HEK293T (cell line): ENCODE measurements at regions not wholly inside any gene's neighbourhood (a gene's known extent, or its start where the extent isn't known, plus 50 kb on each side); places are given as distances from the start of the nearest gene placed in this dataset.

Source experiments
- CTCF ChIA-PET: fragments of 350-600 bp; formaldehyde crosslinking; extraction: SDS; loops from one replicate; lab custom pipeline; 2021; ENCODE audit warnings: antibody characterized with exemption, inconsistent platforms; lab: Yijun Ruan, JAX
- POLR2A ChIA-PET: fragments of 350-600 bp; formaldehyde crosslinking; extraction: SDS; loops from one replicate; lab custom pipeline; 2020; ENCODE audit warnings: antibody characterized with exemption, inconsistent platforms; lab: Yijun Ruan, JAX
- DNase-seq: peaks from one replicate; pipeline ENCODE4 v3.0.0; 2012; ENCODE audit warnings: mixed read lengths; ENCODE audit errors: extremely low spot score
- ARNT ChIP-seq: fragments of 450-650 bp; IDR thresholded peaks from 2 replicates; pipeline ENCODE4 v1.6.1; 2017; ENCODE audit warnings: mild to moderate bottlenecking
- BHLHE40 ChIP-seq: fragments of 450-650 bp; IDR thresholded peaks from 2 replicates; pipeline ENCODE4 v1.6.1; 2016; ENCODE audit warnings: mild to moderate bottlenecking, moderate library complexity, borderline replicate concordance
- CTBP1 ChIP-seq: fragments of 450-650 bp; IDR thresholded peaks from 2 replicates; pipeline ENCODE4 v1.6.1; 2016; ENCODE audit warnings: borderline replicate concordance
- ELF4 ChIP-seq: fragments of 450-650 bp; IDR thresholded peaks from 2 replicates; pipeline ENCODE4 v1.6.1; 2017; ENCODE audit warnings: antibody characterized with exemption
- FOXA1 ChIP-seq: fragments of 450-650 bp; IDR thresholded peaks from 2 replicates; pipeline ENCODE4 v1.6.1; 2016; ENCODE audit warnings: mild to moderate bottlenecking
- FOXK2 ChIP-seq: fragments of 450-650 bp; IDR thresholded peaks from 2 replicates; pipeline ENCODE4 v1.6.1; 2016; ENCODE audit warnings: mild to moderate bottlenecking
- FOXM1 ChIP-seq: fragments of 450-650 bp; IDR thresholded peaks from 2 replicates; pipeline ENCODE4 v1.6.1; 2017; ENCODE audit warnings: mild to moderate bottlenecking, borderline replicate concordance
- HDGF ChIP-seq: fragments of 450-650 bp; IDR thresholded peaks from 2 replicates; pipeline ENCODE4 v1.6.1; 2017; ENCODE audit warnings: antibody characterized with exemption, borderline replicate concordance
- L3MBTL2 ChIP-seq: fragments of 450-650 bp; conservative IDR thresholded peaks from 2 replicates; pipeline ENCODE4 v1.6.1; 2016; ENCODE audit warnings: mild to moderate bottlenecking
- LEF1 ChIP-seq: fragments of 450-650 bp; IDR thresholded peaks from 2 replicates; pipeline ENCODE4 v1.6.1; 2017; ENCODE audit warnings: mild to moderate bottlenecking, borderline replicate concordance
- NFRKB ChIP-seq: fragments of 450-650 bp; IDR thresholded peaks from 2 replicates; pipeline ENCODE4 v1.6.1; 2016; ENCODE audit warnings: mild to moderate bottlenecking, moderate library complexity
- SP1 ChIP-seq: fragments of 450-650 bp; IDR thresholded peaks from 2 replicates; pipeline ENCODE4 v1.6.1; 2017
- SUZ12 ChIP-seq: fragments of 450-650 bp; IDR thresholded peaks from 2 replicates; pipeline ENCODE4 v1.6.1; 2016; ENCODE audit warnings: mild to moderate bottlenecking
- TARDBP ChIP-seq: fragments of 450-650 bp; IDR thresholded peaks from 2 replicates; pipeline ENCODE4 v1.6.1; 2016
- ZNF384 ChIP-seq: fragments of 450-650 bp; IDR thresholded peaks from 2 replicates; pipeline ENCODE4 v1.6.1; 2016
- TF ChIP-seq, protein P1 (sequence below): fragments of 450-650 bp; IDR thresholded peaks from 2 replicates; pipeline ENCODE4 v1.6.1; 2016

DNA sequence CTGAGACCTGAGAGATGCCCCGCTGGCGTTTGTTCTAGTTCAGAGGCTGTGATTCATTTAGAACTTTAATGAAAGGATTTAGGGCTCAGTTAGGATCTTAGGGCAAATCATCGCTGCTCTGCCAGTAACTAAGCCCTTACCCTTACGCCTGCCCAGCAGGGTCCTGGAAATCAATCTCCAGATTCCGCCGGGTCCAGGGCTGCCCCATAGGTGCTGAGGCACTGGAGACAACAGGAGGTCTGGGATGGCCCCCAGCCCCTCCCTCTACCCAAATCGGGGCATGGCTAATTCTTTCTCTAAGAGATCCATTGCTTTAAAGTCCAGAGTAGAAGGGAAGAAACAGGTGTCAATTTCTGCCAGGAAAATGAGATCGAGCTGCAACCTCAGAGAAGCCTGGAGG is 83.1 kb downstream of the SDC1 start:
- CTCF ChIA-PET = no interaction called here
- POLR2A ChIA-PET = no interaction called here
- no peak for DNase-seq
- TF ChIP-seq, protein P1, sequence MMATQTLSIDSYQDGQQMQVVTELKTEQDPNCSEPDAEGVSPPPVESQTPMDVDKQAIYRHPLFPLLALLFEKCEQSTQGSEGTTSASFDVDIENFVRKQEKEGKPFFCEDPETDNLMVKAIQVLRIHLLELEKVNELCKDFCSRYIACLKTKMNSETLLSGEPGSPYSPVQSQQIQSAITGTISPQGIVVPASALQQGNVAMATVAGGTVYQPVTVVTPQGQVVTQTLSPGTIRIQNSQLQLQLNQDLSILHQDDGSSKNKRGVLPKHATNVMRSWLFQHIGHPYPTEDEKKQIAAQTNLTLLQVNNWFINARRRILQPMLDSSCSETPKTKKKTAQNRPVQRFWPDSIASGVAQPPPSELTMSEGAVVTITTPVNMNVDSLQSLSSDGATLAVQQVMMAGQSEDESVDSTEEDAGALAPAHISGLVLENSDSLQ = no peak
- TF ChIP-seq LEF1 (no peak), ELF4 (no peak), FOXK2 (no peak), HDGF (no peak), BHLHE40 (no peak), ARNT (no peak), NFRKB (no peak), SUZ12 (no peak), ZNF384 (no peak), TARDBP (no peak), L3MBTL2 (no peak), CTBP1 (no peak), FOXM1 (no peak), FOXA1 (no peak), SP1 (no peak)

- ChIA-PET POLR2A (no interaction called here), CTCF (interaction anchor here (1.1 kb wide), 1 partner anchor 84 kb away, joined by 3 read pairs; no protein-coding TSS in a partner anchor)
- peak; percentile 27 for DNase-seq
- no peak for TF ChIP-seq LEF1
- TF ChIP-seq SUZ12 = no peak
- TF ChIP-seq BHLHE40 = no peak
- TF ChIP-seq L3MBTL2 = no peak
- no peak for TF ChIP-seq CTBP1
These were observed 83.7 kb downstream of the SDC1 start for GRCh38 chr2:20141056-20141762.

- no peak for DNase-seq
- CTCF ChIA-PET = interaction anchor here (1.1 kb wide), 1 partner anchor 85 kb away, joined by 3 read pairs; no protein-coding TSS in a partner anchor
- TF ChIP-seq SP1 (no peak), L3MBTL2 (no peak), SUZ12 (no peak), TARDBP (no peak), ARNT (no peak), FOXM1 (no peak), FOXA1 (no peak), CTBP1 (no peak), ZNF384 (no peak), ELF4 (no peak), LEF1 (no peak), FOXK2 (no peak)
- TF ChIP-seq, protein P1 = no peak
- POLR2A ChIA-PET = no interaction called here
These were observed 84.4 kb downstream of the SDC1 start for GRCh38 chr2:20140321-20141055.

DNA sequence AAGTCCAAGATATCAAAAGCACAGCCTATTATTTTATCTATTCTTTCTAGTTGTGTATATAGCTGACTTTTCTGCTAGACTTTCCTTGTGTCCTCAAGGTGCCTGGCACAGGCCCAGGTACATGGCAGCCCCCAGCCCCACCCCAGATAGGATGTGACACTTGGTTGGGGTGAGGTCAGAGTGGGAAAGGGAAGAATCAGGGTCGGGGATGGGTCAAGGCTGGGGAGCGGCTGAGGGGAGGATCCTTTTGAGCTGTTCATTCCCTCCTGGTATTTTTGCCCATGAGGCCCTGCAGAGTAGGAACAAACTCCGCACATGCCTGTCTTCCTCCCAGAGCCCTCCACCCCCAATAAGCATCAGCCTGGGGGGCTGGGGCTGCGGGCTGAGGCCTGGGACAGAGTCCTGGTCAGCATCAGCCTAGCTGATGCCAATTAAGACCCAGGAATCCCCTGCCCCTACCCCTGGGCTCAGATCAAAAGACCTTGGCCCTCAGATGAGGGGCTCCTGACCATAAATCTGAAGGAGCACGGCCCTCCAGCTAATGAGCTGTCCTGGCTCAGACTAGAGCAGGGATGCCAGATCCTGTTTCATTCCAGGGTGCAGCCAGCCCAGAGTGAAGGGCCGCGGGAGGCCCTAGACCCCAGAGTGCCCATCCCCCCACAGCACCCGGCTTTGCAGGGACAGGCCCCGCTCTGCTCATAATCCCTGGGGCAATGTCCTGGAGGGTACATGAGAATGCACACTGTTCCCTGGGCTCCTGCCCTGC is 85.3 kb downstream of the SDC1 start:
- CTCF ChIA-PET = interaction anchor here (1.2 kb wide), 1 partner anchor 86 kb away, joined by 5 read pairs; the partner anchor contains the start of gene SDC1
- no peak for DNase-seq
- POLR2A ChIA-PET = interaction anchor here (0.9 kb wide), 1 partner anchor 85 kb away, joined by 3 read pairs; the partner anchor contains the start of gene SDC1
- no peak for TF ChIP-seq CTBP1
- no peak for TF ChIP-seq ZNF384
- TF ChIP-seq BHLHE40 = no peak
- TF ChIP-seq, protein P1 = no peak
- no peak for TF ChIP-seq LEF1
- TF ChIP-seq FOXA1 = no peak
- TF ChIP-seq ELF4 = no peak
- TF ChIP-seq SUZ12 = no peak
- TF ChIP-seq NFRKB = no peak
- TF ChIP-seq FOXK2 = no peak
- no peak for TF ChIP-seq L3MBTL2
- TF ChIP-seq TARDBP = no peak

DNA sequence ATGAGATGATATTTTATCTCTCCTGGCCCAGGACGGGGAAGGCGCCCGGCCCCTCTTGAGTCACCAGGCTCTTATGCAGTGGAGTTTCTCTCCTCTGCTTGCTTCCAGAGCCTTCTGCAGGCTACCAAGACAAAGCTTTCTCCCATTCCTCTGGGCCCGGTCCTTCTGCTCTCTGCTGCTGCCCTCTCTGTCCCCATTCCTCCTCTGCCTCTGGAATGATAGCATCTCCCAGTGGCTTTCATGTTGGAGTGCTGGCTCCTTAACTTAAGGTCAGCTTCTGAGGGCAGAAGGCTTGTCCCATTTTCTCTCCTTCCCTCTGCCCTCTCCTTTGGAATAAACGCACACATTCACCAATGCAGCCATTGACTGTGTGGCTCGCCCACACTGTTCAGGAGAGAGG is 86.2 kb downstream of the SDC1 start:
- TF ChIP-seq TARDBP (no peak), CTBP1 (no peak), NFRKB (no peak), FOXM1 (no peak), FOXA1 (no peak), FOXK2 (no peak), LEF1 (no peak), SUZ12 (no peak), BHLHE40 (no peak), ARNT (no peak), ZNF384 (no peak), ELF4 (no peak), L3MBTL2 (no peak), SP1 (no peak)
- TF ChIP-seq, protein P1 = no peak
- ChIA-PET CTCF (interaction anchor here (1.2 kb wide), 1 partner anchor 87 kb away, joined by 5 read pairs; the partner anchor contains the start of gene SDC1), POLR2A (interaction anchor here (0.9 kb wide), 1 partner anchor 86 kb away, joined by 3 read pairs; the partner anchor contains the start of gene SDC1)
- no peak for DNase-seq
